MV-4-11 (cell line): ENCODE measurements at regions not wholly inside any gene's neighbourhood (a gene's known extent, or its start where the extent isn't known, plus 50 kb on each side); places are given as distances from the start of the nearest gene placed in this dataset.

Source experiments
- DNase-seq: peaks from one replicate; lab custom pipeline; 2025; lab: John Stamatoyannopoulos, UW

DNA sequence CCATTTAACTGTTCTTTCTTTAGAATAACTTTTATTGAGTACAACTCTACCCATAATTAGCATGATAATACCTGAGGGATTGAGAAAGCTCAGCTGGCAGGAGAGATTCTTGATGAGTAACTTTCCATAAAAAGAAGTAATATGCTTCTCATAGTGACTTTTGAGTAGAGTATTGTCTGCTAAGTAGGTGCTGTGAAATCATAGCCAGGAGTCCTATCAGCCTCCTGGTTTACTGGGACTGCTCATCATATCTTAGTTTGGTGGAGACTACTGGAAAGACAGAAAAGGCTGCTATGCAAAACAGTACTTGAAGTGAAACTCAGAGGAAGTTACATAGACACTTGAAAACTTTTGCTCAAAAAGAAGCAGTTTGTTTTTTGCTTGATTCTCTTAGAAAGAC is 113.3 kb upstream of the ATP2B1 start:
- no peak for DNase-seq

DNA sequence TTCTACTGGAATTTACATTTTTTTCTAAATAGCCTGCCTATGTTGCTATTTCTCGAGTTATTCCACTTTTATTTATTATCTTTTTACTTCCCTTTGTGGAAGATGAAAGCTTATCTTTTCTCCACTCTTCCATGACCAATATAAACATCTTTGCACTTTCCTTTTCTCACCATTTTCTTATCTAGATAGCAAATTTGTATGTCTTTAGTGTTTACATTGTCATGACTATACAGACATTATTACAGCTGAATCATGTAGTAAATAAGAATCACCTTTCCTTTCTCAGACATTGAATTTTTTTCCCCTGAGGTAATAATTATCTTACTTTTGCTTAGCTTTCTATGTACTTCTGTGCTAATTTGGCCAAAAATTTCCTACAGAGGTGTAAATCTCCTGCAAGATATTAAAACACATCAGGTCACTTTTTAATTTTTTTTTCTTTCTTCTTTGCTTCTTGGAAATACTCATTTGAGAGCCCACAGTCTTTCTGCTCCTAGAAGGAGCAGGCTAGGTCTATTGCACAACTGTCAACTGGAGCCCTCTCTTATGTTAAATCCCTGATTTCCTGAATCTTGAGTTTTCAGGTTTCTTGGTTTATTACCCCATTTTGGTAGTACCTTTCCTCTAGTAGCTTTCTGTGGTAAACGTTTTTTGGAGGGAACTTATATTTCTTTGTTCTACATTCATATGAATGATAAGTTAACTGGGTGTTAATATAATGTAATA is 109.0 kb upstream of the ATP2B1 start:
- peak; percentile 41 for DNase-seq

DNA sequence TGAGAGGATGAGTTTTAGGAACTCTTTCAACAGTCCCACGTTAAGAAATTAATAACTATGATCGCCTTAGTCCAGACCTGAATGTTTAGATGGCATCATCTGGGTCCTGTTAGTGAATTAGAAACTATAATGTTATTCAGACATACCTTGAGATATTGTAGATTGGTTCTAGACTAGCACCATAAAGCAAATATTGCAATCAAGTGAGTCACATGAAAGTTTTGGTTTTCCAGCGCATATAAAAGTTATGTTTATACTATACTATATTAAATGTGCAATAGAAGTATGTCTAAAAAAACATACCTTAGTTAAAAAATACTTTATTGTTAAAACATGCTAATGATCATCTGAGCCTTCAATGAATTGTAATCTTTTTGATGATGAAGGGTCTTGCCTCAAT is 106.6 kb upstream of the ATP2B1 start:
- DNase-seq, result no peak

DNA sequence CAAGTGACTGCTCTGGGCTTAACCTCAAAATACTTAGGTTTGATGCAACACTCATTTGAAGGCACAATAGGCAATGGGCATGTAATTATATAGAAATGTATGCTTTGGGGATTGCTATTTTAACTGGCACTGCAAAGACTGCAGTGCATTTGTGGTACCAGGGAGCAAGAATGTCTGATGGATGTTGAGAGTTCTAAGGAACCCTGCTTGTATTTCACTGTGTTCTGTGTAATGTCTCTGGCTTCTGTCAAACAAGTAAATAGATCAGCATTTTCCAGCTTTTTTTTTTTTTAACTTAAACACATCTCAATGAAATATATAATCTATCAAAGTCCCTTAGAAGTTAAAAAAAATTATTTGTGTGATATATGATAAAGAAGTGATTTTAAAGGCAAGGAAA is 94.8 kb upstream of the ATP2B1 start:
- no peak for DNase-seq

DNA sequence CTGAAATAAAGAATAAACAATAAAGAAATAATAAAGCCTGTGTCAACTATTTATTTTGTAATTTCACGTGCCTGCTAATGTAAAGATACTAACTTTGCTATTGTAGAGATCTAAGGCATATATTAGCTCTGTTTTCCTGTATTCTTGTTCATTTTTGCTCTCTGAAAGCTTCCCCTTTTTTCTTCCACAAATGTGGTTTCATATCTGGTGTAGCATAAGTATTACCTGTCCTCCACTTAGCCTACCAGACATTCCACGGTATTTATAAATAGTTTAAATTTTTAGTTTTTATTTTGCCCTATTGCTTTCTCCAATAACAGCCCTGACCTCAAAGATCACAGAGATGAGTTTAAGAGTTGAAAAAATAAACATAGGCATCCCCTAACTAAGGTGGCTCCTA is 92.6 kb upstream of the ATP2B1 start:
- DNase-seq, result peak; percentile 13

DNA sequence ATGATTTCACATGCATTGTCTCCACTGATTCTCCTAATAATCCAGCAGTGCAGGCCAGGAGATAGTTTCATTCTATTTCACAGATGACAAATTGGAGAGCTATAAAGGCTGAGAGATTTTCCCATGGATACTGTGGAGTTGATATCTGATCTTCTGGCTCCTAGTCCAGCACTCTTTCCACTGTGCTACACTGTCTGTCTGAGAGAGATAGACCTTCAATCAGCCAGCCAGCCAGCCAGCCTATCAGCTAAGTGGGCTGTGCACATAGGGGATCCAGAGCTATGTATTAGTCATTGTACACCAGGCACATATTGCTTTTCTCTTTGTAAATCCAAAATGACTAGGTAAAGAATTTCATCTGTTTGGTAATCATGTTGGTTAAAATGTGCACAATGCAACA is 91.8 kb upstream of the ATP2B1 start:
- DNase-seq, result no peak

DNA sequence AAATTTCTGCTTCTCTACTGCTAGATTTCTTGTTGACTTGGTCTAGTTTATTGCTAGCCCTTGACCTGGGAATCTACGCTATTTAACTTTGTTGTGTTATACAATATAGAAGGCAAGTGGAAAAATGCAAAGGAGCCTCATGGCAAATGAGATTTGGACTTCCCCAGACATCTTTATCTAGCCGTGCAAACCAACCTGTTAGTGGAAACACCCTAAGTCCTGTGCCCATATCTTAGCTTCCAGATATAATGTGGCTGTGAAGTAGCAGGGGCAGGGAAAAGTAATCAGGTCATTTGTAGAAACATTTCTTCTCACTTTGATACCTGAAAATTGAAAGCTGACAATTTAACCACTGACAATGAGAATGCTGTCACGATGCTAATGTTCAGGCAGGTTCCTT is 90.7 kb upstream of the ATP2B1 start:
- no peak for DNase-seq

DNA sequence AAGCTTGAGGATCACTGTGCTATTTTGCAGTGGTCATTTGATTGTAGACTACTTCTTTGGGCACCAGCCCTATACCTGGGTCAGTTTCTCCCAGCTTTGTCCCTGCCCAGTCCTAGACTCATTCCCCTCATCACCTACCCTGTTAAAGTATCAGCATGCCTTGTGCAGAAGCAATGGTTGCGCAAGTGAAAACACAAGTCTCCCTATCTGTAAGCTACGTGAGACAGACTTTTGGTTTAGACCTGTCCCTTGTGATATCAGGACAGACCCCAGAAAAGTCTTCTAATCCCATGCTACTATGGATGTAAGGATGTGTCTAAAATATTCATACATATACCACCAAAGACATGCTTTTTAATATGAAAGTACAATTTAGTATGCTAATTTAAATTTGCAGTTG is 88.8 kb upstream of the ATP2B1 start:
- no peak for DNase-seq

DNA sequence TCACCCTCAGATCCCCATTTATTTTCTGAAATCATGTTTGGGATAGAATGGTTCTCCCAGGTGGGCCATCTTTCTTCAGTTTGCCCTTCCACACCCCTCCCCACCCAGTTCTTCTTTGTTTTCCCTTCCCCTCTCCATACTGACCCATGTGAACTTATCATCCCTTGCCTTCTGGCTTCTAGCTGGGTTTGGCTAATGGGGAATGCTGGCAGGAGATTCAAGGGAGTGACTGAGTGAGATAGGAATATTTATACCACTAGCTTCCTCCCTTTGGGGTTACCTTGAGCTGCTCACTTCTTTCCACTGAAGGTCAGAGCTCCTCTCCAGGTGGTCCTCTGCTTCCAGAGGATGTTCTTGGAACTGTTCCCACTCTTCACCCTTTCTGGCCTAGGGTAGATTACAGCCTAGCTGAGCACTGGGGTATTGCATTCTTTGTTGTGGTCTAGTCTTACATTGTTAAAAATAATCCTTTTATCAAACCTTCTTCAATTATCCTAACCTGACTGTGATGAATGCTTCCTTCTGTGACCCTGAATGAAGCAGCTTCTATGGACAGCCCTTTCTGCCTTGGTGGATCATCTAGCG is 88.3 kb upstream of the ATP2B1 start:
- no peak for DNase-seq

DNA sequence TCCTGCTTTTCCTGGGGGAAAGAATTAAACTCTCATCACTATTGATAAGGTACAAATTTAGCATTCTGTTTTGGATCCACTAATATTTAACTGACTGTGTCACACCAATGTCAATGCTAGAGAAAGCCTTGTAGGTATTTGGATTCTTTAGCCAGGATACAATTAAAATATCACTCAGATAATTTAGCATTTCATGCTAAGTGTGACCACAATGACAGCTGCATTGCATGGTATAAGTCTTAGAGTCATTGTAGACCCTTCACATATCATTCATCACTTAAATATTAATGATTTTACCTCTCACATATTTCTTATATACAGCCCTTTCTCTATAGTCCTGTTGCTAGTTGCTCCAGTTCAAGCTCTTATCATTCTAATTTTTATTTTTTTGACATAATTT is 85.3 kb upstream of the ATP2B1 start:
- DNase-seq, result no peak

DNA sequence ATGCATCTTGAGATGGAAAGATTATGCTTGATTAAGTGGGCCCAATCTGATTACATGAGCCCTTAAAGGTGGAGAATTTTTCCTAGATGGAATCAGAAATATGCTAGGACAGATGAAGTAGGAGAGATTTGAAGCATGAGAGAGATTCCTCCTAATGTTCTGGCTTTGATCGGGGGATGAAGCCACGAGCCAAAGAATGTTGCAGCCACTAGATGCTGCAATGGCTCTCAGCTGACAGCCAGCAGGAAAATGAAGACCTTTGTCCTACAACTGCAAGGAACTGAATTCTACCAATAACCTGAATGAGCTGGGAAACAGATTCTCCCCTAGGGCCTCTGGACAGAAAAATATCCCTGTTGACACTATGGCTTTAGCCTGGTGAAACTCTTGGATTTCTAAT is 82.6 kb upstream of the ATP2B1 start:
- peak; percentile 16 for DNase-seq

DNA sequence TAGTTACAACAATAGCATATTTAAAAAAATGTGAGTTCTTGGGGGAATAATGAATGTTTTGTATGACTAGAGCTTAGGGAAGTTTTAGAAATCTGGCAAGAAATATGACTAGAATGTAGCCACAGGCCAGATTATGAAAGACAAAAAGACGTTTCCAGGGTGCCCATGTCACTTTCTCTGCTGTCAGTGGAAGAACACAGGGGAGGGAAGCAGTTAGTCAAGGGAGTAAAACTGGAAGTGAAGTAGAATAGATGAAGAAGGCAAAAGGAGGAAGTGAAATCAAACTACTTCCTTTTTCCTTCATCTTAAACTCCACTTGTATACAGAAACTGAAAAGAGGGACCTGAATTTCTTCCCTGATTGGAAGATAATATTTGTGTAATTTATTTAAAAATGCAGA is 81.2 kb upstream of the ATP2B1 start:
- peak; percentile 99 for DNase-seq

DNA sequence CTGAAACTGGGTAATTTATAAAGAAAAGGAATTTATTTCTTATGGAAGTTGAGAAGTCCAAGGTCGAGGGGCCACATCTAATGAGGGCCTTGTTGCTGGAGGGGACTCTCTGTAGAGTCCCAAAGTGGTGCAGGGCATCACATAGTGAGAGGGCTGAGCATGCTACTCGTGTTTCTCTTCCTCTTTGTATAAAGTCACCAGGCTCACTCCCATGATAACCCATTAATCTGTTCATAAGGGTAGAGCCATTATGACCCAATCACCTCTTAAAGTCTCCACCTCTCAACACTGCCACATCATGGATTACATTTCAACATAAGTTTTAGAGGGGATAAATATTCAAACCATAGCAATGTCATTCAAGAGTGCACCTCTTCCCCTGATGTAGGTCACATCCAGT is 79.1 kb upstream of the ATP2B1 start:
- DNase-seq, result peak; percentile 44

DNA sequence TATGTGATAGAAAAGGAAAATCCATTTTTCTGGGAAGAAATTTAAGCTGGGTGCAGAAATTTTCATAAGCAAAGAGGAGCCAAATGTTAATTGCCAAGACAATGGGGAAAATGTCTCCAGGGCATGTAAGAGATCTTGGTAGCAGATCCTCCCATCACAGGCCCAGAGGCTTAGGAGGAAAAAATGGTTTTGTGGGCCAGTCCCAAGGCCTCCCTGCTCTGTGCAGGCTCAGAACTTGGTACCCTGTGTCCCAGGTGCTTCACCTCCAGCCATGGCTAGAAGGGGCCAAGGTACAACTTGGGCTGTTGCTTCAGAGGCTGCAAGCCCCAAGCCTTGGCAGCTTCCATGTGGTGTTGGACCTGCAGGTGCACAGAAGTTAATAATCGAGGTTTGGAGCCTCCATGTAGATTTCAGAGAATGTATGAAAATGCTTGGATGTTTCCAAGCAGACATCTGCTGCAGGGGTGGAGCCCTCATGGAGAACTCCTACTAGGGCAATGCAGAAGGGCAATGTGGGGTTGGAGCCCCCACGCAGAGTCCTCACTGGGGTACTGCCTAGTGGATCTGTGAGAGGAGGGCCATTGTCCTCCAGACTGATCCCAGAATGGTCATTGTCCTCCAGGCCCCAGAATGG is 77.7 kb upstream of the ATP2B1 start:
- no peak for DNase-seq

DNA sequence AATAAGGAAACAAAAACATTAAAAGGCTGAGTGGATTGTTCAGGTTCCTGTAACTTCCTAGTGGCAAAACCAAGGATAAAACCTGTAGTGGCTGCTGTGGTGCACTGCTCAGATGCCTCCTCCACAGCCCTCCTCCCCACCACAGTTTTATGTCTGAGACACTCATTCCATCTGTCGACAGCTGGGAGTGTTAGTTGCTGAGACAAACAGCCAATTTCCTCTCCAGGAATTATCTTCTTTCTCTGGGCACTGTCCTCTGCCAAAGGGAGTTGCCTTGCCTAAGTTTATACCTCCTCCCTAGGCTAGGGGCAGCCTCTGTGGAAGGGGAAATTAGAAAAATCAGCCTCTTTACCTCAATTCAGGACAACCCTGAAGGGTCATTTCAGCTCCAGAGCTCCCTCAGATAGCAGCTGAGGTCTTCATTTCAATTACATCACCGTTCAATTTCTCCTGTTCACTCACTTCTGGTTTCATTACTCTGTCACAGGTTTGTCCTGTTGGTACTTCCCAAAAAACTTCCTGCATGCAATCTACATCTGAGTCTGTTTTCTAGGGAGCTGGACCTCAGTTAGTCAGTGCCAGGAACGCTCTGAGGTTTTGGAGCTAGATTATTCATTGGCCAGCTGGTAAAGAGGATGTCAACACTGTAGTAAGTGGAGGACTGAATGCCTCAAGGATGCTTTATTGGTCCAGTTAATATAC is 74.9 kb upstream of the ATP2B1 start:
- DNase-seq, result peak; percentile 43

DNA sequence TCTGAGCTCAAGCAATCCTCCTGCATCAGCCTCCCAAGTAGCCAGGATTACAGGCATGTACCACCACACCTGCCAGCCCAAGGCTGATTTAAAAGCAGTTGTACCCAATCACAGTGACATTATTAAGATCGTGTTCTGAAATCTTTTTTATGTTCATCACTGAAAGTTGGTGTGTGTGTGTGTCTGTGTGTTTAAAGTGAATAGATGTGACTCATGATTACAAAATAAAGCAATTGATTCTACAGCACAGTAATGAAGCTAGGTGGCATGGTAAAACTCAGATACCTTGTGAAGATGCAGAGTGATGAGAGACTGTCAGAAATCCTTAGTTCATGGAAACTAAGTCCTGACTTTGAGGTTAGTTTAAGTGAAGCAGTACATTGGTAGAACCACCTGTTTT is 74.2 kb upstream of the ATP2B1 start:
- no peak for DNase-seq

DNA sequence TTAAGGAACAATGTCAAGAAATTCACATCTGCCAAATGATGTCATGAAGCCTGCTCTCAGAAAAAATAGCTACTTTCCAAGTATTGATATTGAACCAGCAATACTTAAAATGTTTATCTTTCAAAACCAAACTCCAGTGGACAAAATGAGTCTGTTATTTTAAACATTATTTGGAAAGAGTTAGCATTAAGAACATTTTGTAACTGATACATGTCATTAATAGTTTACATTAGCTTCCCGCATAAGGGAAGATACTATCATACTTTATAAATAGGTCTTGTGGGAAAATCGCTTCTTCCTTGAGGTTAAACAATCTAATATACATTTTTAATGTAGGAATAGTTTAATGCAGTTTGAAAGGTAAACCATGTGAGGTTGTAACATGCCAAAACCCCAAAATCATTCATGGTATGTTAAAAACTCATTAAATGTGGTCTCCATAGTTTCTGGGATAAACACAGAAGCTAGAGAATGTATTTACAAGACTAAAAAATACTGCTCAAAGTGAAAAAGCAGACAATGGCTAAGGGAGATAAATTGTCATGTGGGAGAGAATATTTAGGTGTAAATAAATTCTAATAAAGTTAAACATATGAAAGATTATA is 73.4 kb upstream of the ATP2B1 start:
- DNase-seq, result no peak

DNA sequence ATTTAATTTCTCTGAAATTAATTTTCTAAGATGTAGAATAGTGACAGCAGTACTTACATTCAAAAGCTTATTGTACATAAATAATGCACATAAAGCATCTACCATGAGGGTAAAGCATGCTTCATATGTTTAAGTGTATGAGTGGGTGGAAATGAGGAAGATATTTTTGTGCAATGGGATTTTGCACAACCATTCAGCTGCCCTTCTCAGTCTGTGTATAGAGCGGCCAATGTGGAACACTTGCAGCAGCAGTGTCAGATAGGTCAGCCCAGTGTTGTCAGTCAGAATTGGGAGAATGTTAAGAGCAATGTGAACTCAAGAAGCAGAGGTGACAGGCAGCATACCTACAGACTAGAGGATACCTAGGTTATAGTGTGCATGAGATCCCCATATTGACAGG is 72.5 kb upstream of the ATP2B1 start:
- peak; percentile 61 for DNase-seq

DNA sequence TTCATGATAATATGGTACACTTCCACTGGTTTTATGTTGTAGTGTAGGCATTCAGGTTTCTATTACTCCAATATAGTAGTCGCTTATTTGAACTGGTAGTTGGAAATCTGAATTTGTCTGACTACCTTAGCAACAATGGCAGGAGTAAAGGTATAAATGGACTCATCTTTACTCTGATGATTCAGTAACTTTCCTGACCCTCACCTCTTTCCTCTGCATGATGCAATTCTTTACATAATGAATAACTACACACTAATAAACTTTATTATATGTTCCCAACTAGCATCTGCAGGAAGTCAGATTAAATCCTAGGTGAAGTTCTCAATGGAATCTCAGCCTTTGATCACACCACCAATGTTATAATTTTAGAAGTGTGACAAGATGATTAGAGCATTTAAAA is 70.5 kb upstream of the ATP2B1 start:
- DNase-seq, result no peak

DNA sequence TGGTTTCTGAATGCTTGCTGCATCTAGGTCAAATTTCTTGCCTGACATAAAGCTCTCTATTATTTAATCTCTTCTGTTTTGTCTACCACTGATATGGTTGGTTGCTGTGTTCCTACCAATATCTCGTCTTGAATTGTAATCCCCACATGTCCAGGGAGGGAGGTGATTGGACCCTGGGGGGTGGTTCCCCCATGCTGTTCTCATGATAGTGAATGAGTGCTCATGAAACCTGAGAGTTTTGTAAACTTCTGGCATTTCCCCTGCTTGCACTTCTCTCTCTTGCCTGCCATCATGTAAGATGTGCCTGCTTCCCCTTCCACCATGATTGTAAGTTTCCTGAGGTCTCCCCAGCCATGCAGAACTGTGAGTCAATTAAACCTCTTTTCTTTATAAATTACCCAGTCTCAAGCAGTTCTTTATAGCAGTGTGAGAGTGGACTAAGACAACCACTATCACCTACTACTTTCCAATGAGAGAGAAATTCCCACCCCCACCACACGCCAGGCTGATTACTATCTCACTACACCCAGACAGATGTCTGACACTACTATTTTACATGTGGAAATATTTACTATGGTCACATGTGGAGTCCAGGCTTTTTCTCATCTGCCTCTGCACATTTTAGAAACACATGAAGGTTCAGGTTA is 69.2 kb upstream of the ATP2B1 start:
- DNase-seq, result no peak

DNA sequence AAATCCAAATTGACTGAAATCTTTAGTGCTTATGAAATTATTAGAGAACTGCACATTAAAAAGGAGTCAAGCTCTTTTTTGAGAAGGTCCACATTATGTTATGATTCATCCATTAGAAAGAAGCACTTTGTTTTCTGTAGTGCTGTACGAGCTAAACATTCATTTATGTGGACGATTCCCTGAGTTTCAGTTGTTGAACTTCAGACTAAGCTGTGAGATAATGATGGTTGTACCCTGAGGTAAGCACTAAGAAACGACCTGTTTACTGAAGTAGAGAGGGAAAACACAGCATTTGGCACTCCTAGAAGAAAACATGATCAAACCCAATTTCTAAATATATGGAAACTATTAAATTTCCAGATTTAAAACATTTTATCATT is 67.3 kb upstream of the ATP2B1 start:
- DNase-seq, result no peak
